ENCODE measurements at regions not wholly inside any gene's neighbourhood (a gene's known extent, or its start where the extent isn't known, plus 50 kb on each side); places are given as distances from the start of the nearest gene placed in this dataset.

GRCh38 chr9:3049636-3050035, 205.7 kb upstream of the PUM3 start:
- Mint-ChIP-seq H3K27ac (ENCODE audit: unreplicated experiment) (no peak overlapping the region), H3K27me3 (ENCODE audit: insufficient read depth, unreplicated experiment) (peaks cover 10% of the 10 kb centered on the region), H3K9me3 (ENCODE audit: unreplicated experiment) (no peaks in the 10 kb centered on the region), H3K4me1 (ENCODE audit: low read depth, unreplicated experiment) (no peaks in the 10 kb centered on the region), H3K4me3 (ENCODE audit: unreplicated experiment) (no peak overlapping the region), H3K36me3 (ENCODE audit: insufficient read depth, unreplicated experiment) (no peaks in the 10 kb centered on the region)
- H3K36me3 ChIP-seq (ENCODE audit: control insufficient read depth, insufficient read depth, low read length), result no peaks in the 10 kb centered on the region
- no peak for TF ChIP-seq CTCF (IDR thresholded peaks at IDR 0.05; ENCODE audit: insufficient read depth in 1 of 2, low read depth in 1 of 2, low read length in 1 of 2, severe bottlenecking in 1 of 2, unreplicated experiment in 1 of 2)
- POLR2A ChIA-PET, result no interaction called here
- no TSS peak for BruUV-seq (replicated peaks)
- DNase-seq, result no peak
- H3K4me3 ChIP-seq (ENCODE audit: low read depth, low read length), result no peak overlapping the region
- no peaks in the 10 kb centered on the region for H3K27me3 ChIP-seq (replicated peaks; ENCODE audit: control insufficient read depth, insufficient read depth, low read length)
- CTCF ChIA-PET, result no interaction called here
- H3K4me1 ChIP-seq, result no peaks in the 10 kb centered on the region
- no peaks in the 10 kb centered on the region for H3K9me3 ChIP-seq
- intact Hi-C loops (cut with micrococcal nuclease; ENCODE audit: unreplicated experiment), result no loop called here

- H3K4me3 ChIP-seq (ENCODE audit: low read depth, low read length), result no peak overlapping the region
- Mint-ChIP-seq H3K9me3 (ENCODE audit: unreplicated experiment) (no peaks in the 10 kb centered on the region), H3K27me3 (ENCODE audit: insufficient read depth, unreplicated experiment) (peaks cover 10% of the 10 kb centered on the region), H3K36me3 (ENCODE audit: insufficient read depth, unreplicated experiment) (no peaks in the 10 kb centered on the region), H3K4me3 (ENCODE audit: unreplicated experiment) (no peak overlapping the region), H3K4me1 (ENCODE audit: low read depth, unreplicated experiment) (no peaks in the 10 kb centered on the region), H3K27ac (ENCODE audit: unreplicated experiment) (no peak overlapping the region)
- no peaks in the 10 kb centered on the region for H3K4me1 ChIP-seq
- intact Hi-C loops (cut with micrococcal nuclease; ENCODE audit: unreplicated experiment), result no loop called here
- no peaks in the 10 kb centered on the region for H3K9me3 ChIP-seq
- H3K36me3 ChIP-seq (ENCODE audit: control insufficient read depth, insufficient read depth, low read length), result no peaks in the 10 kb centered on the region
- no peak for TF ChIP-seq CTCF (IDR thresholded peaks at IDR 0.05; ENCODE audit: insufficient read depth in 1 of 2, low read depth in 1 of 2, low read length in 1 of 2, severe bottlenecking in 1 of 2, unreplicated experiment in 1 of 2)
- no peak for DNase-seq
- no TSS peak for BruUV-seq (replicated peaks)
- no peaks in the 10 kb centered on the region for H3K27me3 ChIP-seq (replicated peaks; ENCODE audit: control insufficient read depth, insufficient read depth, low read length)
- POLR2A ChIA-PET, result no interaction called here
- CTCF ChIA-PET, result no interaction called here
These were observed 204.0 kb upstream of the PUM3 start for GRCh38 chr9:3047912-3048311.

- no TSS peak for BruUV-seq (replicated peaks)
- Histone ChIP-seq H3K27me3 (replicated peaks; ENCODE audit: control insufficient read depth, insufficient read depth, low read length) (no peaks in the 10 kb centered on the region), H3K9me3 (no peaks in the 10 kb centered on the region), H3K36me3 (ENCODE audit: control insufficient read depth, insufficient read depth, low read length) (no peaks in the 10 kb centered on the region), H3K4me3 (ENCODE audit: low read depth, low read length) (no peak overlapping the region), H3K4me1 (no peaks in the 10 kb centered on the region)
- no peaks in the 10 kb centered on the region for H3K36me3 Mint-ChIP-seq (ENCODE audit: insufficient read depth, unreplicated experiment)
- ChIA-PET CTCF (no interaction called here), POLR2A (no interaction called here)
- no peak for TF ChIP-seq CTCF (IDR thresholded peaks at IDR 0.05; ENCODE audit: insufficient read depth in 1 of 2, low read depth in 1 of 2, low read length in 1 of 2, severe bottlenecking in 1 of 2, unreplicated experiment in 1 of 2)
- H3K27ac Mint-ChIP-seq (ENCODE audit: unreplicated experiment), result no peak overlapping the region
- no peaks in the 10 kb centered on the region for H3K4me1 Mint-ChIP-seq (ENCODE audit: low read depth, unreplicated experiment)
- intact Hi-C loops (cut with micrococcal nuclease; ENCODE audit: unreplicated experiment), result no loop called here
- no peaks in the 10 kb centered on the region for H3K9me3 Mint-ChIP-seq (ENCODE audit: unreplicated experiment)
- H3K4me3 Mint-ChIP-seq (ENCODE audit: unreplicated experiment), result no peak overlapping the region
- DNase-seq, result no peak
- peaks cover 11% of the 10 kb centered on the region for H3K27me3 Mint-ChIP-seq (ENCODE audit: insufficient read depth, unreplicated experiment)
These were observed 201.3 kb upstream of the PUM3 start for GRCh38 chr9:3045153-3045552.
